ENCODE measurements at regions not wholly inside any gene's neighbourhood (a gene's known extent, or its start where the extent isn't known, plus 50 kb on each side); places are given as distances from the start of the nearest gene placed in this dataset.

DNA sequence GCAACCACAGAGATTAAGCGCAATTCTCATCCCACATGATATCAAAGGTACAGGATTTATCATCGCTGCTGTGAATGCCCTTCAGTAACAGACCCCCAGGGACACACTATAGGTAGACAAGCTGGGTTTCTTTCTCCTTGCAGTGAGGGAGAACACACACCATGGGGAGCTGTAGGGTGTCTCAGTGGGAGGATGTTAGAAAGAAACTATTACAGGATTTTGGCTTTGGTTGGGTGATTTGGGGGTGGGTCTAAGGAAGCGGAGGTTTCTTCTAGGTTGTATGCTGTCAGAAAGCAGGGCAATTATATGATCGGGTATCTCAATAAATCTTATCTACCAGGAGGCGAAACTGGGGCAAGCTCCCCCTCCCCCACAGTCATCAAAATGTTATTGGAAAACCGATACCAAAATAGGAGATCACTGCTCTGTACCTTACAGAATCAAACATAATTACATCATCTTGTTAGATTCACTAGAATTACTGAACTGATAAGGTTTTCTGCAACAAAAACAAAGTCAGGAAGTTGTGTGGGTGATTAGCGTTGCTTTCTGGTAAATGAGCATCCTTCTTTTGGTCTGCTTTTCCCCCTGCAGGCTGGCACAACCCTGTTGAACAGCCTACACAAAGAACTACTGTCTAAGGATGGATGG is 209.7 kb downstream of the TEX36 start:
- TF ChIP-seq, protein P1, sequence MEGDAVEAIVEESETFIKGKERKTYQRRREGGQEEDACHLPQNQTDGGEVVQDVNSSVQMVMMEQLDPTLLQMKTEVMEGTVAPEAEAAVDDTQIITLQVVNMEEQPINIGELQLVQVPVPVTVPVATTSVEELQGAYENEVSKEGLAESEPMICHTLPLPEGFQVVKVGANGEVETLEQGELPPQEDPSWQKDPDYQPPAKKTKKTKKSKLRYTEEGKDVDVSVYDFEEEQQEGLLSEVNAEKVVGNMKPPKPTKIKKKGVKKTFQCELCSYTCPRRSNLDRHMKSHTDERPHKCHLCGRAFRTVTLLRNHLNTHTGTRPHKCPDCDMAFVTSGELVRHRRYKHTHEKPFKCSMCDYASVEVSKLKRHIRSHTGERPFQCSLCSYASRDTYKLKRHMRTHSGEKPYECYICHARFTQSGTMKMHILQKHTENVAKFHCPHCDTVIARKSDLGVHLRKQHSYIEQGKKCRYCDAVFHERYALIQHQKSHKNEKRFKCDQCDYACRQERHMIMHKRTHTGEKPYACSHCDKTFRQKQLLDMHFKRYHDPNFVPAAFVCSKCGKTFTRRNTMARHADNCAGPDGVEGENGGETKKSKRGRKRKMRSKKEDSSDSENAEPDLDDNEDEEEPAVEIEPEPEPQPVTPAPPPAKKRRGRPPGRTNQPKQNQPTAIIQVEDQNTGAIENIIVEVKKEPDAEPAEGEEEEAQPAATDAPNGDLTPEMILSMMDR (conservative IDR thresholded peaks at IDR 0.05), result no peak
- no peak for TF ChIP-seq ZFX (IDR thresholded peaks at IDR 0.05)
